Germinal center (tissue), 1 donor: ENCODE measurements at regions not wholly inside any gene's neighbourhood (a gene's known extent, or its start where the extent isn't known, plus 50 kb on each side); places are given as distances from the start of the nearest gene placed in this dataset.
"Not testable (repeated sequence)": the region's sequence is repeated elsewhere in the genome, so short reads cannot be mapped to it uniquely, and the experiment has no call there.

Experiments used
- DNase-seq: peaks from one replicate; pipeline ENCODE4 v3.0.0; 2012; ENCODE audit warnings: mixed read lengths, low spot score

DNA sequence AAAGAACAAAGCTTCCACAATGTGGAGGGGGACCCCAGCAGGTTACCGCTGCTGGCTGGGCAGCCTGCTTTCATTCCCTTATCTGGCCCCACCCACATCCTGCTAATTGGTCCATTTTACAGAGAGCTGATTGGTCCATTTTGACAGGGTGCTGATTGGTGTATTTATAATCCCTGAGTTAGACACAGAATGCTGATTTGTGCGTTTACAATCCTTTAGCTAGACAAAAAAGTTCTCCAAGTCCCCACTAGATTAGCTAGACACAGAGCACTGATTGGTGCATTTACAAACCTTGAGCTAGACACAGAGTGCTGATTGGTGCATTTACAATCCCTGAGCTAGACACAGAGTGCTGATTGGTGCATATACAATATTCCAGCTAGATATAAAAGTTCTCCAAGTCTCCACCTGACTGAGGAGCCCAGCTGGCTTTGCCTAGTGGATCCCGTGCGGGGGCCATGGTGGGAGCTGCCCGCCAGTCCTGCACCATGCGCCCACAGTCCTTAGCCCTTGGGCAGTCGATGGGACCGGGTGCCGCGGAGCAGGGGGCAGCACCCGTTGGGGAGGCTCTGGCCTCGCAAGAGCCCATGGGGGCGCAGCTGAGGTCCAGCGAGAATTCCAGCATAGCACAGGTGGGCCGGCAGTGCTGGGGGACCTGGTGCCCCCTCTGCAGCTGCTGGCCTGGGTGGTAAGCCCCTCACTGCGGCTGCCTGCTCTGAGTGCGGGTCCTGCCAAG lies 88.8 kb upstream of the MYLIP start:
- not testable (repeated sequence) for DNase-seq

DNA sequence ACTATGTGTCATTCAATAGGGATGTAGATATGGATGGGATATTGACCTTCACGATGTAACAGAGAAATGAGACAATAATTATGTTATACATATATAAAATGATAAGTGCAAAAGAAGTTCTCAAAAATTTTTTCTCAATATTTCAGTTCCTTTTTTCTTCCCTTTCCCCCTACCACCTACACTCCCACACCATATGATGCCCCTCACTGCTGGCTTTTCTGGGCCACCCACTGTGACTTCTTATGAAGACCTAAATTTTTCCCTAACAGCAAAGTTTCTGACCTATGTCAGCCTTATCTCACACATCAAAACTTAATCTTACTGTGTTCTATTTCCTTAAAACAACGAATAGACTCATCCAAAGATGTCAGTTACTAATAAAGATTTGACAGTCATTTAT lies 89.9 kb upstream of the MYLIP start:
- no peak for DNase-seq

DNA sequence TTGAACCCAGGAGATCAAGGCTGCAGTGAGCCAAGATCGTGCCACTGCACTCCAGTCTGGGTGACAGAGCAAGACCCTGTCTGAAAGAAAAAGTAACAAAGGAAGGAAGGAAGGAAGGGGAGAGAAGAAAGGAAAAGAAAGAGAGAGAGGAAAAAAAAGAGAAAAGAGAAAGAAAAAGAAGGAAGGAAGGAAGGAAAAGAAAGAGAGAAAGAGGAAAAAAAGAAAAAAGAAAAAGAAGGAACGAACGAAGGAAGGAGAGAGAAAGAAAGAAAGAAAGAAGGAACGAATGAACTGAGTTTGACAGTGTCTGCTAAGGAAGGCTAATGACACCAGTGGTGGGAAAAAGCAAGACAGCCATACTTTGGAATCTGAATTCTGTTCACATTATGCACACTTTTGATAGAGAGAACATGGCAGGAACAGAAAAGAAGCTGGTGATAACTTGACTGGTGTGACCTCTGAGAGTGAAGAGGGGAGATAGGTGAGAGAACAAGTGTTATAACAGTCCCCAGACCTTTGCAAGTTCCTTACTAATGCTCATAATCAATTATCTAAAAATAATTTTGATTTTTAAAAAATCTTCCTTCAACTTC lies 93.3 kb upstream of the MYLIP start:
- no peak for DNase-seq

DNA sequence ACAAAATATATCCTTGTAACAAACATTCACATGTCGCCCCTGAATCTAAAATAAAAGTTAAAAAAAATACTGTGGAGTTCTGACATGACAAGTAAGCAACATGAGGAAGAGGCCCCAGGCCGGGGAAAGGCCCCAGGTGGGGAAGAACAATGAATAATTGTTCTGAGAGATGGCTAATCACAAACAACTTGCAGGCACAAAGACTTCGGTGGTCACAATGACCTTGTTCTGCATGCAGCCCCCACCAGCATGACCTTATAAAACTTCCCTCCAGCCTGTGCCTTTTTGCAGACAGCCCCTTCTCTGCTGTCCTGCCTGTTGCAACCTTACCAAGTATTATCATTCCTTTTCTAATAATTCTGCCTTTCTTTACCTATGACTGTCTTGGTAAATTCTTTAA lies 95.7 kb upstream of the MYLIP start:
- no peak for DNase-seq

DNA sequence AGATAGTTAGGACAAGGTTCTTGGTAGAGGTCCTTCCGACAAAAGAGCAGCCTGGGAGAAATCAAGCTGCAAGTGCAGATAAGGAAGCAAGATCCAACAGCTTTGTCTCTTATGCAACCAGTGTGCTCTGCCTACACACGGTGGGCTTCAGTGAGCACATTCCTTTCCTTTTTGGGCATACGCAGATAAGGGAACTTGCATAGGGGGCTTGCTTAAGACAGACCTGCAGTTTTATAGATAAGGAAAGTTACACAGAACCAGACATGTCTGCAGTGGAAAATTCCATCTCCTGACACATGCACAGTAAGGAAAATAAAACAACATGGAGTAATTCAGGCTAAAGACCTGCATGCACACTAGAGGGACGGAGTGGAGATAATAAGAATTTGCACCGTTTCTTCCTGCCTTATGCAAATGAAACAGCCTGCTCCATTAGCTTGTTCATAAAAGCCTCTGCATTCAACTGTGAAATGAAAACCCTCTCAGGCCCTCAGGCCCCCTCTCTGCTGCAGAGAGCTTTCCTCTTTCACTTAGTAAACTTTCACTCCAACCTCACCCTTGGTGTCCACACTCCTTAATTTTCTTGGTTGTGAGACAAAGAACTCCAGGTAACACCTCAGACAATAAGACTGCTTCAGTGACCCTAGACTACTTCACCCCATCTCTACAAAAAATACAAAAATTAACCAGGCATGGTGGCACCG lies 97.5 kb upstream of the MYLIP start:
- no peak for DNase-seq

GRCh38 chr6:16028966-16029365 lies 99.9 kb upstream of the MYLIP start:
- DNase-seq, result no peak

DNA sequence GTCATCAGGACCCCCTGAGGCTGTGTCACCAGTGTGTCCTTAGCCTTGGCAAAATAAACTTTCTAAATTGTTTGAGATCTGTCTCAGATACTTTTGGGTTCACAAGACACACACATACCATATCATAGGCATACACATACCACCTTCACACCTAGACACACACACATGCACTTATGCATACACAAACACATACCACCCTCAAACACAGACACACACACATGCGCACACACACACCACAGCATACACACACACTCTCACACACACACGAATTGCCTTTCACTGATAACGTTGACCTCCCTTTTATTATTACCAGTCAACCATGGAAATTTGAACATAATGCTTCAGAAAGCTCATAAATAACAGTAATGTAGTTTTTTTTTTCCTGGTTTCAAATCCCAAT lies 108.6 kb upstream of the MYLIP start:
- no peak for DNase-seq

DNA sequence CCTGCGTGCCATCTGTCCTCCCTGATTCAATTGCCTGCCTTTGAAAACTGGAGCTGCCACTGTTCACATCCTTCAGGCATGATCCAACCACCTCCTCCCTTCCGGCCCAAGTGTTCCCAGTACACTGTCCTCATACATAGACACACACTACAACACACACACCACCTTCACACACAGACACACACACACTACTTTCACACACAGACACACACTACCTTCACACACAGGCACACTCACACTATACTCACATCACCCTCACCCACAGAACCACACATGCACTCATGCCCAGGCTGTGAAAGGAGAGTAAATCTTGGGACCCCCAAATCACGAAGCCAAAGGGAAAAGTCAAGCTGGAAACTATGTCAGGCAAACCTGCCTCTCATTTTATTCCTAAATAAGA lies 109.4 kb upstream of the MYLIP start:
- DNase-seq, result no peak

DNA sequence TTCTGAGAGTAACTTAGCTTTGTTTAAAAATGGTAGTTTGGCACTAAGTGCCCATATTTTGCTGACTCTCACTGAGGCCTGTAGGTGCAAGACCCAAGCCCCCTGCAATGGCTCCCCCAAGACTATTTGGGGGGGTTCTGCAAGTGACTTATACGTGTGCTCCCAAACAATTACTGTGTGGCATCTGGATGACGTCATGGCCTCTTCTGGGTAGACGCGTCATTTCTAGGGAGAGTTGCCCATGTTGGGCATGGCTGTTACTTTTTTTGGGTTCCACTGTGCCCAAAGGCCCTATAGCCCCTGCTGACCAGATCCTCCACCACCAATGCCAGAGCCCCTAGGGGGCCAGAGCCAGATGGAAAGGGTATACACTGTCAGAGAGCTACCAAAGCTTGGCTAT lies 110.3 kb upstream of the MYLIP start:
- DNase-seq, result no peak

- not testable (repeated sequence) for DNase-seq
Measured at GRCh38 chr6:16014325-16014724, 114.6 kb upstream of the MYLIP start.

DNA sequence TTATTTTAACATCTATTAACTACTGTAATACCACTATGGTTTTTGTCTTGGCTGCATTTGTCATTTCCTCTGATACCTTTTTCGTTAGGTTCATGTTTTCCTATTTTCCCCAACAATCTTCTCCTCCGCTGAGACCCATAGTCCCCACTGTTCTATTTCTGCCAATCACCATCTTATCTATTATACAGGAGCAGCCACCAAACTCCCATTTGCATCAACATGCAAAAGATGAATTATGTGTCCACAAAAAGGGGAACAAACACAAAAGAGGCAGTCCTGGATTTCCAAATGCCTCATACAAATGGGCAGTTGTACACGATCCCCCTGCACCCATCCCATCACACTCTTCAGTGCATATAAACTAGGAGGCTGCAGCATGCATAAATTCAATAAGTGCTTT lies 121.7 kb upstream of the MYLIP start:
- DNase-seq, result peak; percentile 8

- no peak for DNase-seq
Measured at GRCh38 chr6:16006681-16007080, 122.2 kb upstream of the MYLIP start.

GRCh38 chr6:16004934-16005679 lies 123.8 kb upstream of the MYLIP start:
- no peak for DNase-seq

DNA sequence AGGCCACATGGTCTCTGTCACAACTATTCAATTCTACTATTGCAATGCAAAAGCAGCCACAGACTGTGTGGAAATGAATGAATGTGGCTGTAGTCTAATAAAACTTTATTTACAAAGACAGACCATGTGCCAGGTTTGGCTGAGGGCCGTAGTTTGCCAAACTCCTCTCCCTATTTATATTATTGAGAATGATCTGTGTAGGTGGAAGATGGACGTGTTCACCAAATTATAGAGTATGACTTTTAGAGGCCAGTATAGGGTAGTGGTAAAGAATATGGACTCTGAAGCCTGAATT lies 125.7 kb upstream of the MYLIP start:
- no peak for DNase-seq

DNA sequence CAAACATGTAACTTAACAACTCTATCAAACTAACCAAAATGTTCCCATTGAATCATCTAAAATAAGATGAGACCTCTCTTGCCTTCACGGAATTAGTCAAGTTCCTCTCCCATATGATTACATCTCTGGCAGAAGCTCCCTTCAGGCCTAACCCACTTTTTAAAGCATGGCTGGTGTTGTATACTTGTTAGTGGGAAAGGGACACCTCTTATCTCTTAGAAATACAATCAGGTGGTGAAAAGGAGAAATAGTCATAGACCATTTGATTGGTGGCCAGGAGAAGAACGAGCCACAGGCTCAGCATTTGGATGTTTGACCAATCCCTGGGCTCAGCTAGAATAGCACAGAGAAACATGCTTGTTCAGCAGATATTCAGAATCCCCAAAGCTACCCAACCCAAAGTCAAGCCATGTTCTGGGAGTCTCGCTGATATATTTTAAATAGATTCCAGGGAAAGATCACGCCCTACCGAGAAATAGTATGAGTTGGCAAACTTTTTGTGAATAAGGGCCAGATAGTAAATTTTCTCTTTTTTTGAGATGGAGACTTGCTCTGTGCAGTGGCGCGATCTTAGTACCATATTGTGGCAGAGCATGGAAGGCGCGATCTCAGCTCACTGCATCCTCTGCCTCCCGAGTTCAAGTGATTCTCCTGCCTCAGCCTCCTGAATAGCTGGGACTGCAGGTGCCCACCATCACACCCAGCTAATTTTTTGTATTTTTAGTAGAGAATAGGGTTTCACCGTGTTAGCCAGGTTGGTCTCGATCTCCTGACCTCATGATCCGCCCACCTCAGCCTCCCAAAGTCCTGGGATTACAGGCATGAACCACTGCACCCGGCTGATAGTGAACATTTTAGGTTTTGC lies 126.3 kb upstream of the MYLIP start:
- DNase-seq, result no peak

DNA sequence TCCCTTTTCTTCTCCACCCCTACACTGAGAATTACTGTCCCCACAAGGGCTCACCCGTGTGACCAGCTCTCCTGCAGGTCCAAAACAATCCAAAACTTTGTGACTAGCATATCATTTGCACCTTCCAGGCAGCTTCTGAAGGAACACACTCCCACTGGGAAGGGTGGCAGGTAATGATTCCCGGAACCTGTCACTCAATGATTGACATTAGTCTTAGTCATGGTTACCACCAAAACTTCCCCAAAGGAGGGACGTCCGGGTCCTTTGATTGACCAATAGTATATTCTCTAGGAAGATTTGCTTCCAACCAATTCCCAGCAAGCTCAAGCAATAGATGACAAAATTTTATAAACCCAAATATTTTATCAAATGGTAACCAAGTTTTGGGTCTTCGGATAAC lies 127.7 kb upstream of the MYLIP start:
- no peak for DNase-seq

DNA sequence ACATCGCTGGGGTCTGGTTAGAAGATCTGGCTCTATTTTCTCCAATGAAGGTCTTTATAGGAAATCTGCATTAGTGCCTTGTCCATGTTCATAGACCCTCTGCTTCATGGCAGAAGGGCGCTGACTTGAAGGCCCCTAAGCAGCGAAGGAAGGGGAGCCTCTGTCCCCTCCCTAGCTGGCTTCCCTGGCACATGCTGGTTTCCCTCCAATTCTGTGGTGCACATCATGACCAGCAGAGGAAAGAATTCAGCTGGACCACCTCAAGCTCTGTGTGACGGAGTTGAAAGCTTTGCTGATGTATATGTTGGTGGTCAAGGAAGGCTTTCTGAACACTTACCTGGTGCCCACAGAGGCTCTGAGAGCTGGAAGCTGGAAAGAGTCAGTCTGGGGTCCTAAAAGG lies 129.7 kb upstream of the MYLIP start:
- DNase-seq, result no peak

- no peak for DNase-seq
Measured at GRCh38 chr6:15997586-15998388, 131.1 kb upstream of the MYLIP start.

- no peak for DNase-seq
Measured at GRCh38 chr6:15996030-15996429, 132.9 kb upstream of the MYLIP start.

- DNase-seq, result no peak
Measured at GRCh38 chr6:15995493-15995892, 133.4 kb upstream of the MYLIP start.

- DNase-seq, result no peak
Measured at GRCh38 chr6:15994814-15995459, 133.9 kb upstream of the MYLIP start.
